BE2C (cell line): ENCODE measurements at regions not wholly inside any gene's neighbourhood (a gene's known extent, or its start where the extent isn't known, plus 50 kb on each side); places are given as distances from the start of the nearest gene placed in this dataset.
A peak's percentile ranks its signal among the peaks of the same experiment; 100 is the strongest.

ENCODE experiments used
- DNase-seq: peaks from one replicate; pipeline ENCODE4 v3.0.0-alpha.2; 2020
- H3K27me3 ChIP-seq: fragments of 250-450 bp; sonication (Bioruptor Pico); 2 replicates; pipeline ENCODE4 v1.5.1; 2020; ENCODE audit warnings: mild to moderate bottlenecking
- H3K36me3 ChIP-seq: fragments of 250-450 bp; sonication (Bioruptor Pico); 2 replicates; pipeline ENCODE4 v1.5.1; 2020; ENCODE audit warnings: mild to moderate bottlenecking
- H3K4me1 ChIP-seq: fragments of 250-450 bp; sonication (Bioruptor Pico); 2 replicates; pipeline ENCODE4 v1.5.1; 2020
- H3K4me3 ChIP-seq: 2 replicates; pipeline ENCODE4 v1.5.1; 2011; ENCODE audit warnings: low read depth, low read length
- H3K9me3 ChIP-seq: fragments of 250-450 bp; sonication (Bioruptor Pico); 2 replicates; pipeline ENCODE4 v1.5.1; 2020
- TF ChIP-seq, protein P1 (sequence below): IDR thresholded peaks from 2 replicates; pipeline ENCODE4 v1.5.1; 2012; ENCODE audit warnings: mild to moderate bottlenecking, low read depth, low read length

DNA sequence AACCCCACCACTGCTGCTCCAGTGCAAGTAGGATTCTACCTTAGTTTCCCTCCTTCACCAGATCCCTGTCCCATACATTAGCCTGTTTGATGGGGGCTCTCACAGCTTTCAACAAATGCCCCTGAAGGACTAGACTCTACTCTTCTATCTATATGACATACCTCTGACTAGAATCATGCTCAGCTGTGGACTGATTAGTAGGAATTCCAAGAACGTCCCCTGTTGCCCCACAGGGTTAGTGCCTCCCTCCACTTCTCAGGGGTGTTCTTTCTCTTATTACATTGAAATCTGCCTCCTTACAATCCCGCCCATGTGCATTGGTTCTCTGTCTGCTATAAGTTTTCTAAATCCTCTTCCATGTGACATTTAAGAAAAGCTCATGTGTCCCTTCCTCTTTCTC, 375.9 kb upstream of the DUSP10 start:
- H3K4me3 ChIP-seq = no peak overlapping the region
- DNase-seq = no peak
- H3K27me3 ChIP-seq = no peaks in the 10 kb centered on the region
- no peaks in the 10 kb centered on the region for H3K9me3 ChIP-seq
- H3K4me1 ChIP-seq = no peaks in the 10 kb centered on the region
- H3K36me3 ChIP-seq = no peaks in the 10 kb centered on the region
- TF ChIP-seq, protein P1, sequence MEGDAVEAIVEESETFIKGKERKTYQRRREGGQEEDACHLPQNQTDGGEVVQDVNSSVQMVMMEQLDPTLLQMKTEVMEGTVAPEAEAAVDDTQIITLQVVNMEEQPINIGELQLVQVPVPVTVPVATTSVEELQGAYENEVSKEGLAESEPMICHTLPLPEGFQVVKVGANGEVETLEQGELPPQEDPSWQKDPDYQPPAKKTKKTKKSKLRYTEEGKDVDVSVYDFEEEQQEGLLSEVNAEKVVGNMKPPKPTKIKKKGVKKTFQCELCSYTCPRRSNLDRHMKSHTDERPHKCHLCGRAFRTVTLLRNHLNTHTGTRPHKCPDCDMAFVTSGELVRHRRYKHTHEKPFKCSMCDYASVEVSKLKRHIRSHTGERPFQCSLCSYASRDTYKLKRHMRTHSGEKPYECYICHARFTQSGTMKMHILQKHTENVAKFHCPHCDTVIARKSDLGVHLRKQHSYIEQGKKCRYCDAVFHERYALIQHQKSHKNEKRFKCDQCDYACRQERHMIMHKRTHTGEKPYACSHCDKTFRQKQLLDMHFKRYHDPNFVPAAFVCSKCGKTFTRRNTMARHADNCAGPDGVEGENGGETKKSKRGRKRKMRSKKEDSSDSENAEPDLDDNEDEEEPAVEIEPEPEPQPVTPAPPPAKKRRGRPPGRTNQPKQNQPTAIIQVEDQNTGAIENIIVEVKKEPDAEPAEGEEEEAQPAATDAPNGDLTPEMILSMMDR = no peak

DNA sequence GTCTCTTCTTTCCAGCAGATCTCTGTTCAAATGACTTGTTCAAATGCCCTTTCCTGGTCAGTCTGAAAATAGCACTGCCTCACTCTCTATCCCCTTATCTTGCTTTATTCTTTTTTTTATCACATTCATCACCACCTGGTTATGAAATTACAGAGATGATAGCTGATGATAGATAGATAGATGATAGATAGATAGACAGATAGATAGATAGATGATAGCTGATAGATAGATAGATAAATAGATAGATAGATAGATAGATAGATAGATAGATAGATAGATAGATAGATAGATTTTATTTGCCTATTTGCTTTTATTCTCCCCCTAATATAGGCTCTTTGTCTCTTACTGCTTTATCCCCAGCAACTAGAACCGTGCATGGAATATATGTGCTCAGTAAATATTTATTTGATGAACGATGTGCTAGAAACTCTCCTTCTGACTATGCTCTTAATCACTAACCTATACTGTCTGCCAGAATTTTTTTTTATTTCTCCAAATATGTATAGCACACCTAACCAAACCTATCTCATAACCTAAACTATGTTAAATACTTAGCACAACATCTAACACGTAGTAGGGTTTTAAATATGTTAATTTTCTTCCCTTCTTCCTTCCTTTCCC, 372.8 kb upstream of the DUSP10 start:
- Histone ChIP-seq H3K4me1 (no peaks in the 10 kb centered on the region), H3K27me3 (no peaks in the 10 kb centered on the region), H3K36me3 (no peaks in the 10 kb centered on the region), H3K9me3 (no peaks in the 10 kb centered on the region), H3K4me3 (no peak overlapping the region)
- no peak for DNase-seq
- TF ChIP-seq, protein P1 = no peak

DNA sequence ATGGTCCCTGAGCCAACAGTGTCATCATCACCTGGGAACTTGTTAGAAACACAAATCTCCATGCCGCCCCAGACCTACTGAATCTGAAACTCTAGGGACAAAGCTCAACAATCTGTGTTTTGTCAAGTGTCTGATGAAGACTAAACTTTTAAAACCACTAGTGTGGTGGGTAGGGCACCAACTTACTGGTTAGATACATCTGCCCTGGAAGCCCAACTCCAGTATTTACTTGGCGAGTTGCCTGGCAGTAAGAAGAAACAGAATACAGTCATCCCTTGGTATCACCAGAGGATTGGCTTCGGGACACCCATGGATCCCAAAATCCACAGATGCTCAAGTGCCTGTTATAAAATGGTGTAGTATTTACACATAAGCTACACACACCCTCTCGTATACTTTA, 367.9 kb upstream of the DUSP10 start:
- H3K4me1 ChIP-seq = peaks cover 9% of the 10 kb centered on the region
- no peaks in the 10 kb centered on the region for H3K27me3 ChIP-seq
- no peaks in the 10 kb centered on the region for H3K36me3 ChIP-seq
- DNase-seq = no peak
- H3K9me3 ChIP-seq = no peaks in the 10 kb centered on the region
- H3K4me3 ChIP-seq = no peak overlapping the region
- TF ChIP-seq, protein P1 = no peak

DNA sequence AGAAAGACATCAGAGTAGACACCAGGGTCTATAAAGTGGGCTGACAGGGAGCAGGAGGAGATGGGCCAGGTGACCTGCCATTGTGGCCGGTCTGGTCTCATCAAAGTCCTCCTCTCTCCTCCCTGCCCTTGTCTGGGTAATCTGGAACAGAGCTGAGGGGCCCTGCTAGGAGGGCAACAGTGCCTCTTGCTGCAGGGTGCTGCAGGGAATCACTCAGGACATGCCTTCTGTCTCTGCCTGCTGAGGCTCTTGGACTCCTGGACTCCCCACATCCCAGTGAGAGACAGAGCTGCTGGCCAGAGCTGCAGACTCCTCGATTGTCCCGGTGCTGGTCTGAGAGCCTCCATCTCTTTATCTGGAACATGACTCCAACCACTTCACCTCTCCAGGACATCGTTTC, 366.1 kb upstream of the DUSP10 start:
- H3K36me3 ChIP-seq = no peaks in the 10 kb centered on the region
- H3K4me1 ChIP-seq = peaks cover 9% of the 10 kb centered on the region
- no peaks in the 10 kb centered on the region for H3K27me3 ChIP-seq
- no peak for DNase-seq
- H3K4me3 ChIP-seq = no peak overlapping the region
- H3K9me3 ChIP-seq = no peaks in the 10 kb centered on the region
- TF ChIP-seq, protein P1 = no peak

DNA sequence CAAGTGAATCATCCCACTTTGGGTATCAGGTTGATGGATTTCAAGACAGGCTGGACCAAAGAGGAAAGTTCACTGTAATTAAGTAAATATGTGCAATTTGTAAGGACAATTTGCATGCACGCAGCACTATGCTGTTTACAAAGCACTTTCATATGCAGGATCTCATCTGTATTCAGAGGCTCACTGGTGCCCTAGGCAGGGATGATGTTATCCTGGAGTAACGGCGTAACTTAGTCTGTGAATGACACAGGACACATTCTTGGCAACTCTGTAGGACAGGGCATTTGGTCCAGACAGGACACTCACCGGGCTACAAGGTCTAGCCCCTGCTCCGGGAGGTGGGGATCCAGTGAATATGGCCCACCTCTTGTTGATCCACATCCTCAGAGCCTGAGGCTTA, 365.4 kb upstream of the DUSP10 start:
- Histone ChIP-seq H3K36me3 (no peaks in the 10 kb centered on the region), H3K4me3 (no peak overlapping the region), H3K9me3 (no peaks in the 10 kb centered on the region), H3K27me3 (no peaks in the 10 kb centered on the region), H3K4me1 (peaks cover 9% of the 10 kb centered on the region)
- TF ChIP-seq, protein P1 = no peak
- DNase-seq = no peak

DNA sequence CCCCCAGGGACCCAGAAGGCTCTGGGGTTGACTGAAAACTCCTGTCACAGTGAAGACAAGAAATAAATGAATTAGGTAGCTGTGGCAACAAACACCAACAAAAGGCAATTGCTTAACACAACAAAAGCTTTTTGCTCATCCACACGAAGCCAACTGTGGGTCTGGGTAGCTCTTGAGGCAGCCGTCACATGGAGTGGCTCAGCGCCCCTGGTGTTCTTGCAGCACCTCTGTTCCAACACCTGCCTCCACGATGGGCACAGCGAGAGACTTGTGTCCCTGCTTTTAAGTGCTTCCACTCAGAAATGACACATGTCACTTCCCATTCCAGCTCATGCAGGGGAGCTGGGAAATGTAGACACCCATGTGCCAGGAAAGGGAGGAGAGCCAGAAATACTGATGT, 364.5 kb upstream of the DUSP10 start:
- peak; percentile 38 for DNase-seq
- H3K4me3 ChIP-seq = no peak overlapping the region
- no peaks in the 10 kb centered on the region for H3K27me3 ChIP-seq
- peaks cover 9% of the 10 kb centered on the region for H3K4me1 ChIP-seq
- no peaks in the 10 kb centered on the region for H3K9me3 ChIP-seq
- H3K36me3 ChIP-seq = no peaks in the 10 kb centered on the region
- TF ChIP-seq, protein P1 = no peak
